HG03378 (cell line): ENCODE measurements at regions not wholly inside any gene's neighbourhood (a gene's known extent, or its start where the extent isn't known, plus 50 kb on each side); places are given as distances from the start of the nearest gene placed in this dataset.

ENCODE experiments used
- ATAC-seq: cut with Tn5 transposase; IDR thresholded peaks from one replicate; pipeline ENCODE4 v1.9.1; 2021; ENCODE audit warnings: mild to moderate bottlenecking, moderate library complexity; ENCODE audit not compliant: unreplicated experiment

- no peak for ATAC-seq
Observed at GRCh38 chr2:223107825-223108224, 55.8 kb downstream of the KCNE4 start.

DNA sequence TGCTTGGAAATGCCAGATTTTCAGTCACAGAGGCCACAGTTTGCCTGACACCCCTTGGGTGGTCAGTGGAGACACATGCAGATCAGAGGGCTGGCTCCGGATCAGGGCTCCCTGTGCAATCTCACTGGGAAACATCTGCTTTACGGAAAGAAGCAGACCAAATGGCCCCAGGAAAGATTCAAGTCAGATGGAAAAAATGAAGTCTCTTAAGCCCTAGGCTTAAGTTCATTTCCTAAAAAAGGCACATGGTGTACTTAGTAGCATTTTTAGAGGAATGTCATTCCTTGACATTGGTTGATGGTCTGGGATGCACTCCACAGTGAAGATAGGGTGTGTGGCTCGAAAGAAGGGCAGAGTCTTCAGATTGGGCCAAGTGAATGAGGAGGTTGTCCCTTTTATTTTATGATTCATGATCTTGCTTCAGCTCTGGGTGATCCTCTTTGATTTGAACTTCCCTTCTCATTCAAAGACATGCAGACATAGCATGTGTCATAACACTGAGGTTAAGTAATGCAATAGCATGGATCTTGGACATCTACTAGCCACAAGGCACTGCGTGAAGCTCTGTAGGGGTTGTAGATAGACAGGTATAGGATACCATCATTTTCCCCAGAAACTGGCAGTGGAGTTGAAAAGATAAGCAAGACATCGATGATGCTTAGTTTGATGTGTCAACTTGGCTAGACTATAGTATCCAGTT lies 56.5 kb downstream of the KCNE4 start:
- ATAC-seq = no peak

DNA sequence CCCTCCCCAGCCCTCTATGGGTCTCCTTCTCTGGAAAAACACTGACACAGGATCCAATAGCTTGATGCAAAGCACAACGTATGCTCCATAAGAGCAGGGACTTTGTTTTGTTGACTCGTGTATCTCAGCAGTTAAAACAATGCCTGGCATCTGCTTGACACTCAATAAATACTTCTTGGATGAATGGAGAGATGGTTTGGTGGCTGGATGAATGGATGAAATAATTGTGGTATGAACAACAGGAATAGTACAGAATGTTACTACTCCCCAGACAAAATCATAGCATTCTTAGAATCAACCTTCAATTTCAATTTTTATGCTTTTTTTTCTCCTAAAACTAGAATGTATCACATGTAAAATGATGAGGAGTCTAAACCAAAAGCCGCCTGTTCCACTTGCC lies 57.4 kb downstream of the KCNE4 start:
- no peak for ATAC-seq

GRCh38 chr2:223113161-223113560 lies 61.2 kb downstream of the KCNE4 start:
- no peak for ATAC-seq

DNA sequence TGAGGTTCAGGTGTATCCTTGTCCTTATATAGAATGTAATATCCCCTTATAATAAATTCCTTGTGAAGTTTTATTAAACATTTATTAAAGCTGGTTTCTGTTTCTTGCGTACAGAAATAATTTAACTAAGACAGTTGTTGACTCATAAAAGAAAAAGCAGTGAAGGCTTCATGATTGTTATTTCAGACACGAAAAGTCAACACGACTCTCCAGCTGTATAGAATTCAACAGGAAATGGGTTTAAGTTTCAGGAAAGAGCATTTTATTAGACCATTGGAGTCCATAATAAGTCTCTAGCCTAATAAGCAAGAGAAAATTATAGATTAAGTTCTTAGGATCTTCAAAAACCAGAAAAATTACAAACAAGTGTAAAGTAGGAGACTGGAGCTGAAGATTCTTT lies 62.2 kb downstream of the KCNE4 start:
- ATAC-seq = no peak

DNA sequence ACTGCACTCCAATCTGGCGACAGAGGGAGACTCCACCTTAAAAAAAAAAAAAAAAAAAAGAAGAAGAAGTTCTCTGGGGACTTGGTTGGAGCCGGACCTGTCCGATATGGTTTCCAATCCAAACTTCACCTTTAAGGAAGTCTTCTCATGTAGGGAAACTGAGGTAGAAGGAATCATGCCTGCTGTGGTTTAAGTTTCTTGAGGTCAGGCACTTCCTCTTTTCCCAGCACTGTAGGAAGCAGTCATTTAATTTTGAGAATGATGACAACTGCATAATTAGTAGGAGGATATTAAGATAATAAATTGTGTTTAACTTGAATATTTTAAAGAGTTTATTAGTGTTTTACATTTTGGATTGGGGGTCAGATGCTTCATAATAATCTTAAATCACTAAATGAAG lies 62.9 kb downstream of the KCNE4 start:
- no peak for ATAC-seq

GRCh38 chr2:223117533-223117932 lies 65.5 kb downstream of the KCNE4 start:
- no peak for ATAC-seq

DNA sequence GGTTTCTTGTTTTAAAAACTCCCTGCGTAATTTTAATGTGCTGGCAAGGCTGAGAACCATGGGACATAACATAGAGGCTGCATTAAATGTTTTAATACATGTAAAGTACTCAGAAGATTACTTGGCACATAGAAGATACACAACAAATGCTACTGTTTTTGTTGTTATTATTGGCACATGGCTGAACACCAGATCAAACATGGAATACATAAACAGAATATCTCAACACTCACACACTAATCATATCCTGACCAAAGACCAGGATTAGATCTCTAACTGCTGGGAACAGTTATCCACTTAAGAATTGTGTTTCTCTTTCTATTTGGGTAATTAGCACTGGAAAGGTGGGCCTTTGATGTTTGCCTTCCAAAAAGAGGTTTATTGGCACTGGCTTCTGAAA lies 69.3 kb downstream of the KCNE4 start:
- ATAC-seq = no peak

DNA sequence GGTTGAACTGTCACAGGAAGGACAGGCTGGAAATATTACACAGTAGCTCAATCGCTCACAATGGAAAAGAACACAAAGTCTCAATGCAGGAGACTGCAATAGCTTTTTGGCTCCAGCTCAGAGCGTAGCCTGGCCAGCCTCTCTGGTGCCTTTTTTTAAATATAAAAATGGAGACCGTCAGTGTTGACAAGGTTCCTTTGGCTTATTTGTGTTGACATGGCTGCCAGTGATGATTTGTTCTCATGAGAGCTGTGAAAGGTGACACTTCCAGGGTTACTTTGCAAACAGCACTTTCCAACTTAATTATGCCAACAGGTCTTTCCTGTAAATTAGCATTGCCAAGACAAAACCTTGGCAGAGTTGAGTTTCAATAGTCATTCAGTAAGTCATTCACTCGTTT lies 70.8 kb downstream of the KCNE4 start:
- ATAC-seq = no peak

DNA sequence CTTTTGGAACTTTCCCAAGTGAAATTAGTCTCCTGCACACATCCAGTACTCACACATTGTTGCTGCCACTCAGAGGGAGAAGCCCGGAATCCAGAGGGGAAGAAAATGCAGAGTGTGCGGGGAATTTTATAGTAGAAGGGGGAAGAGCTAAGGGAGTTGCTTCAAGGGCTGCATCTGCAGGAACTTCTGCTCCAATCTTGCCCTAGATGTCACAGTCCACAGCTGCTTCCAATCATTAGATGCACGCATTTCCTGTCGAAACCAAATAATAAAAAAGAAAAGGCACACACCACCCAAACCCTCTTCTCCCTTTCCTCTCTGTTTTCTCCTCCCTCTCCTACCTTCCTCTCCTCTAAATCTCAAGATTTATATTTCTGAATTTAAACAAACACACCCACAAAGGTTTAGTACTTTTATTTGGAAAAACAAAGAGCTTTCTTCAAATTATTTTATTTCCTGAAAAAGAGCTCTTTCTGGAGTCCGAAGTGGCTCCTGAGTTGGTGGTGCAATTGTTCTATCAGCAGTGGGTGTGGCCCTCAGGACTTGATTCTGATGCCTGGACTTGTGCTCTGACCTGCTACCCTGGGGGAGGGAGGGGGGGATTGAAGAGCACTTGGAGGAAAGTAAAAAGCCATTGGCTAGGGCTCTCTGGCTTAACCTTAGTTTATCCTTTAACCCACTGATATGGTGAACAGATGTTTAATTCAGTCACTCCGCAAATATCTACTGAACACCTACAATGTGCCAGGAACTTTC lies 72.0 kb downstream of the KCNE4 start:
- no peak for ATAC-seq

DNA sequence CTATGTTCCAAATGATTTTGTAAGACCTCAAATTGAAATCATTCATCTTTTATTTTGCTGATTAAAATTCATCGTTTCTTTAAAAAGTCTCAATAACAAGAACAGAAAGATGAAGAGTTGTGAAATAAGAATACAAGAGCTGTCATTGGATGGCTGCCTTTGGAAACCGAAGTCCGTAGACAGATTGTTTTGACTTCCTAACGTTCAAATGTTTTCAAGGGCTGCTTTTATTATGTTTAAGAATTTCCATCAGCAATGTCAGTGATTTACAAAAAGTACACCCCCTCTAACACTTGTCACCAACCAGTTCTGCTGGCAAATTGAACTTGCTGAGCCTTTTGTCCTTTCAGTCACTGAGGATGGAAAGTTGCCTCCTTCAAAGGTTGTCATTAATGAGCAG lies 89.6 kb downstream of the KCNE4 start:
- no peak for ATAC-seq

- ATAC-seq = no peak
Observed at GRCh38 chr2:223142118-223142517, 90.1 kb downstream of the KCNE4 start.

DNA sequence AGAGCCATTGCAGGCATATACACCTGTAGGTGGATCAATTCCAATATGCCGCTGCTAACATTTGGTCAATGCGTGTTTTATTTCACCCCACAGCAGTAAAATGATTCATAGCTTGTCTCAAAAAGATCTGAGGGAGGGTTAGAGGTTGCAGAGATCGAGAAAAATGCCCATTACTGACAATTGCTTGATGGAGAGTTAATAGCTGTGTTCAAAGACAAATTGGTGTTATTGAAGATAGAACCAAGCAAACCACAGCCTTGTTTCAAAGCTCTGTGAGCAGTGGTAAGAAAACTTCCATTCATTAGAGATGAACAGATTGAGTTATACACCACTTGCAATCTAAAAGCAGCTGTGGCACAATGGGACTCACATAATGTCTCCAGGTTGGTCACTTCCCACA lies 95.4 kb downstream of the KCNE4 start:
- ATAC-seq = no peak

GRCh38 chr2:223148516-223148915 lies 96.5 kb downstream of the KCNE4 start:
- ATAC-seq = no peak

DNA sequence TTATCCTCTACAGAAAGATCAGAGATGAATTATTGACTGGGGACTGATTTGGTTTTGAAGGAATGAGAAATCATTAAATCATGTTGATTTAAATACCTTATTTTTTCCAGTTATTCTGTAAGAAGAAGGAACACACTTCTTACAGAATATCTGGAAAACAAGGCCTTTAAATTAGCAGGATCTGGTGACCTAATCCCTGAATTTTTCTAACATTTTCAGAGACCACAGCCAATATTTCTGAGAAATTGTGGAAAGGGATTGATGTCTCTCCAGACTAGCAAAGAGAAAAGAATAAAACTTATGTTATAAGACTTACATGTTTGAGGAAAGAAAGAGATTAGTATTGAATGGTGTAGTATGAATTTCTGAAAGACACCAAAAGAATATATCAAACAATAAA lies 104.0 kb downstream of the KCNE4 start:
- ATAC-seq = no peak

DNA sequence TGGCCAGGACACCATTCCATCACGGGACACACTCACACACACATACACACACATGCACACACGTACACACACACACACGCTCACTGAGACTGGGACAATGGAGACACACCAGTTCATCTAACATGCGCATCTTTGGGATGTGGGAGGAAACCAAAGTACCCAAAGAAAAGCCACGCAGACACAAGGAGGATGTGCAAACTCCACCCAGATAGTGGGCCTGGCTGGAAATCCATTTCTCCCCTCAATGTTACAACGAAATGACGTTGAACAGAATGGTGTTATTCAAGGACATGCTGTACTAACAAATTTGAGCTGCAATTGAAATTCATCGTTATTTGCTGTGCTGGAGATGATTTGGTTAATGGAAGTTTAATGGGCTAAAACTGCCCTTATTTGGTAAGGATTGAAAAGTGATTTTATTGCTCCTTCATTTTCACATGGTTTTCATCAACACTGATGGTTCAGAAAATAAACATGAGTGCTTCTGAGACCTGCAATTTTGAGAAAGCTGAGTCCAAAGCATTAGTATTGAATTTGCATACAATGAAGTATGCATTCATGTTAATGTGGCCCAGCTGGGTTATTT lies 110.0 kb downstream of the KCNE4 start:
- no peak for ATAC-seq

DNA sequence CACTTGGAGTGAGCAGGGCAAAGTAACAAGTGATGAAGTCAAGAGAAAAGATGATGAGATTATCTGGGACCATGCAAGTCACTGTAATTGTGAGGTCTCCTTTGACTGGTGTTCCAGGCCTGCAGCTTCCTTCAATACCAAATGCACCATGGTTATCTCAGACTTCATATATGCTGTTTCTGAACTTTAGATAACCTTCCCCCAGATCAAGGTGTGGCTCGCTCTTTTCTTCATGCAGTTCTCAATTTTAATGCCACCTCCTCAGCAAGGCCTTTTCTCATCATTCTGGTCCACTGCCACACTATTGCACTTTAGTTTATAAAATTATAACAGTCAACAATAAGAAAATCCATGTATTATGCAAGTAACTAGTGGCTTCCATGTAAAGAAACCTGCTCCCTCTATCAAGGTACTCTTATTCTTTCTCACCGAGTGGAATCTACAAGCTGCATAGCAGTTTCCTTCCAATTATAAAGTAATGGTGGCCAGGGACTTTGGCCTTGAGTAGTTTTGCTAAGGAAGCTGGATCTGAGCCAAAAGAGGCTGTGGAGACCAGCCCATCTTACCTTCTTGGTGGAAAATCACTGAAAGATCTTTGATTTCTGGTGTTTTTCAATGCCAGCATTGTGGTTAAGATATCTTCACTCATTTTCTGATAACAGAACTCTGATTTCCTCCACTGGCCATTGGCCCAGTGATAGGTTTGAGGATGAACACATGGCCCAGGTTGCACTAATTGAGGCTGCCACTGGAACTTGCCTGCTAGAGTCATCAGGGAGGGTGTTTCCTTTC lies 113.6 kb downstream of the KCNE4 start:
- ATAC-seq = no peak

DNA sequence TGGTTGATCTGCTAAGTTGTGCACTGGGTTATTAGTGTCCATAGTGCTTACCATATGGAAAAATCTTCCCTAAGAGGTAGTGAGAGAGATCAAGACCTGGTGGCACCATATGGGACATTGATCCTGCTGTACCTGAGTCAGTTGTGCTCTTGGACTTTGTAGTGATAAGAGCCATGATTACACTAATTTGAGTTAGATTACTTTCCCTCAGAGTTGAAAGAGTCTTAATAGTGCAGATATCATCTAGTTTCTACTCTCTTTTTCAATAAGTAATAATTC lies 114.2 kb downstream of the KCNE4 start:
- no peak for ATAC-seq

- ATAC-seq = no peak
Observed at GRCh38 chr2:223166983-223167650, 115.1 kb downstream of the KCNE4 start.

DNA sequence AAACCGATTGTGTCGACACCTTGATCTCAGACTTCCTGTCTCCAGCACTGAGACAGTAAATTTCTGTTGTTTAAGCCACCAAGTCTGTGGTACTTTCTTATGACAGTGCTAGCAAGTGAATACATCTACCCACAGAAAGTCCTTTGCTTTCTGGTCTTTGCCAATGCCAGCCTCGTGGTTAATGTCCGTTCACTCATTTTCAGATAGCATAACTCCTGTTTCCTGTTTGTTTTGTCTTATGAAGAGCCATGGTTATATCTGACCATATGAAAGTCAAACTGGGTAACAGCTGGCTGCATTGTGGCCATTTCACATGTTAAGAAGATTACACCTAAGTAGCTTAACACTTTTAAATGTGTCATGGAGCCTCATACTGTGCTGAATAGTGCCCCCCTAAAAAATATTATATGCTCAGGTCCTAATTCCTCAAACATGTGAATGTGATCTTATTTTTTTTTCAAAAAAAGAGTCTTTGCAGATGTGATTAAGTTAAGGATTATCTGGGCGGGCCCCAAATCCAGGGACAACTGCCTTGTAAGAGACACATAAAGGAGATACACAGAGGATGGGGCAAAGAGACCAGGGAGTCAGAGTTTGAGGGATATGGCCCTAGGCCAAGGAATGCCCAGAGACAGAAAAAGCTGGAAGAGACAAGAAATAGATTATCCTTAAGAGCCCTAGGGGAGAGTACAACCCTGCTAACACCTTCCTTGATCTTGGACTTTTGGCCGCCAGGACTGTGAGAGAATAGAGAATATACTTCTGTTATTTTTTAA lies 118.0 kb downstream of the KCNE4 start:
- ATAC-seq = peak; percentile 73
